H9 (cell line): ENCODE measurements at regions not wholly inside any gene's neighbourhood (a gene's known extent, or its start where the extent isn't known, plus 50 kb on each side); places are given as distances from the start of the nearest gene placed in this dataset.
"Not testable (repeated sequence)": the region's sequence is repeated elsewhere in the genome, so short reads cannot be mapped to it uniquely, and the experiment has no call there.

Experiments
- DNase-seq: peaks from one replicate; pipeline ENCODE4 v3.0.0-alpha.2; 2017
- H2AFZ ChIP-seq: one replicate; pipeline ENCODE4 v1.6.1; 2013; ENCODE audit warnings: mild to moderate bottlenecking, low read length, control low read depth, moderate library complexity
- H2AK5ac ChIP-seq: 2 replicates; pipeline ENCODE4 v1.6.1; 2013; ENCODE audit warnings: low read length, control low read depth, mixed read lengths; ENCODE audit not compliant: insufficient read length
- H2BK120ac ChIP-seq: one replicate; pipeline ENCODE4 v1.6.1; 2013; ENCODE audit warnings: low read depth, mild to moderate bottlenecking, low read length, control low read depth, inconsistent platforms; ENCODE audit not compliant: poor library complexity, severe bottlenecking
- H2BK12ac ChIP-seq: 2 replicates; pipeline ENCODE4 v1.6.1; 2013; ENCODE audit warnings: low read length, control low read depth, mixed read lengths, low read depth; ENCODE audit not compliant: insufficient read length
- H2BK15ac ChIP-seq: 2 replicates; pipeline ENCODE4 v1.6.1; 2013; ENCODE audit warnings: low read depth, low read length, control low read depth
- H2BK20ac ChIP-seq: one replicate; pipeline ENCODE4 v1.6.1; 2013; ENCODE audit warnings: low read depth, mild to moderate bottlenecking, low read length, control low read depth, inconsistent platforms; ENCODE audit not compliant: poor library complexity, severe bottlenecking
- H2BK5ac ChIP-seq: 2 replicates; pipeline ENCODE4 v1.6.1; 2013; ENCODE audit warnings: low read length, control low read depth, mixed read lengths; ENCODE audit not compliant: insufficient read length
- H3K14ac ChIP-seq: 2 replicates; pipeline ENCODE4 v1.6.1; 2013; ENCODE audit warnings: low read length, control low read depth; ENCODE audit not compliant: insufficient read depth
- H3K18ac ChIP-seq: 2 replicates; pipeline ENCODE4 v1.6.1; 2013; ENCODE audit warnings: low read depth, mild to moderate bottlenecking, mixed read lengths, low read length, control low read depth; ENCODE audit not compliant: insufficient read length
- H3K23ac ChIP-seq: 2 replicates; pipeline ENCODE4 v1.6.1; 2013; ENCODE audit warnings: low read length, control low read depth, mixed read lengths, low read depth; ENCODE audit not compliant: insufficient read length
- H3K23me2 ChIP-seq: 2 replicates; pipeline ENCODE4 v1.6.1; 2013; ENCODE audit warnings: low read depth, mild to moderate bottlenecking, mixed read lengths, low read length, control low read depth; ENCODE audit not compliant: insufficient read length, poor library complexity, severe bottlenecking
- H3K27ac ChIP-seq: 2 replicates; pipeline ENCODE4 v1.5.1; 2013; ENCODE audit warnings: low read length, control low read depth, mixed read lengths, low read depth; ENCODE audit not compliant: insufficient read length
- H3K27me3 ChIP-seq: 2 replicates; pipeline ENCODE4 v1.6.1; 2013; ENCODE audit warnings: low read length, control low read depth, inconsistent platforms; ENCODE audit not compliant: insufficient read depth
- H3K4ac ChIP-seq: 2 replicates; pipeline ENCODE4 v1.6.1; 2013; ENCODE audit warnings: low read depth, mild to moderate bottlenecking, control low read depth, inconsistent platforms, low read length, moderate library complexity
- H3K4me1 ChIP-seq: 2 replicates; pipeline ENCODE4 v1.6.1; 2013; ENCODE audit warnings: low read length, control low read depth, inconsistent platforms; ENCODE audit not compliant: insufficient read depth
- H3K4me2 ChIP-seq: 2 replicates; pipeline ENCODE4 v1.6.1; 2013; ENCODE audit warnings: low read length, control low read depth, mixed read lengths; ENCODE audit not compliant: insufficient read length, insufficient read depth
- H3K56ac ChIP-seq: 2 replicates; pipeline ENCODE4 v1.6.1; 2013; ENCODE audit warnings: low read depth, mild to moderate bottlenecking, mixed read lengths, low read length, control low read depth; ENCODE audit not compliant: insufficient read length
- H3K79me1 ChIP-seq: 2 replicates; pipeline ENCODE4 v1.6.1; 2013; ENCODE audit warnings: low read depth, mild to moderate bottlenecking, moderate library complexity, low read length, control low read depth, inconsistent platforms; ENCODE audit not compliant: insufficient read depth, poor library complexity, severe bottlenecking
- H3K79me2 ChIP-seq: 2 replicates; pipeline ENCODE4 v1.6.1; 2013; ENCODE audit warnings: low read length, control low read depth, inconsistent platforms; ENCODE audit not compliant: insufficient read depth
- H3K9ac ChIP-seq: 2 replicates; pipeline ENCODE4 v1.6.1; 2013; ENCODE audit warnings: low read length, control low read depth, mixed read lengths; ENCODE audit not compliant: insufficient read length; ENCODE audit errors: extremely low read depth
- H3K9me3 ChIP-seq: one replicate; pipeline ENCODE4 v1.6.1; 2013; ENCODE audit warnings: low read depth, low read length, inconsistent platforms; ENCODE audit not compliant: control insufficient read depth
- H3T11ph ChIP-seq: one replicate; pipeline ENCODE4 v1.6.1; 2013; ENCODE audit warnings: mild to moderate bottlenecking, low read length, control low read depth, inconsistent platforms
- H4K20me1 ChIP-seq: one replicate; pipeline ENCODE4 v1.6.1; 2013; ENCODE audit not compliant: control insufficient read depth, insufficient read length, insufficient read depth
- H4K5ac ChIP-seq: 2 replicates; pipeline ENCODE4 v1.6.1; 2013; ENCODE audit warnings: low read depth, mild to moderate bottlenecking, mixed read lengths, low read length, control low read depth; ENCODE audit not compliant: insufficient read length
- H4K8ac ChIP-seq: replicated peaks from 2 replicates; pipeline ENCODE4 v1.6.1; 2013; ENCODE audit warnings: low read length, control low read depth, mixed read lengths, low read depth; ENCODE audit not compliant: insufficient read length
- H4K91ac ChIP-seq: 2 replicates; pipeline ENCODE4 v1.6.1; 2013; ENCODE audit warnings: low read depth, mild to moderate bottlenecking, moderate library complexity, mixed read lengths, low read length, control low read depth; ENCODE audit not compliant: insufficient read length
- H3K27ac Mint-ChIP-seq, 3 experiments: 2 replicates in 2 of 3; 3 replicates in 1 of 3; pipeline ENCODE4 v1.8.0; 2020 to 2021; ENCODE audit warnings: mixed read lengths in 3 of 3, mild to moderate bottlenecking in 1 of 3, moderate library complexity in 1 of 3
- H3K27me3 Mint-ChIP-seq: 2 replicates; pipeline ENCODE4 v1.8.0; 2021; ENCODE audit warnings: low read depth, mild to moderate bottlenecking, moderate library complexity, mixed read lengths
- H3K36me3 Mint-ChIP-seq, 3 experiments: 2 replicates in 2 of 3; 3 replicates in 1 of 3; pipeline ENCODE4 v1.8.0; 2020 to 2021; ENCODE audit warnings: low read depth in 3 of 3, mixed read lengths in 3 of 3; ENCODE audit not compliant: insufficient read depth in 1 of 3
- H3K4me1 Mint-ChIP-seq, 2 experiments: 2 replicates each; pipeline ENCODE4 v1.8.0; 2020; ENCODE audit warnings: mixed read lengths in 2 of 2
- H3K4me3 Mint-ChIP-seq, 2 experiments: 2 replicates in 1 of 2; 3 replicates in 1 of 2; pipeline ENCODE4 v1.8.0; 2020 to 2021; ENCODE audit warnings: mild to moderate bottlenecking in 2 of 2, mixed read lengths in 2 of 2, moderate library complexity in 1 of 2
- H3K9me3 Mint-ChIP-seq, 2 experiments: 2 replicates in 1 of 2; 3 replicates in 1 of 2; pipeline ENCODE4 v1.8.0; 2020; ENCODE audit warnings: mild to moderate bottlenecking in 2 of 2, mixed read lengths in 2 of 2, moderate library complexity in 1 of 2
- WGBS: extraction: QIAGEN DNeasy Blood & Tissue Kit; methylation state at CpG from one replicate; pipeline ENCODE4 v1.1.7; 2013; ENCODE audit warnings: missing lambda C conversion rate, low lambda C conversion rate, mixed read lengths; ENCODE audit not compliant: insufficient read length; ENCODE audit errors: extremely low coverage; 5-methylcytosine and 5-hydroxymethylcytosine counted together

- not testable (repeated sequence) for H3K4me1 ChIP-seq, H3K79me2 ChIP-seq, H3K27ac ChIP-seq, H3K18ac ChIP-seq, H3K9ac ChIP-seq, H4K91ac ChIP-seq, H3K27me3 Mint-ChIP-seq, H3K4ac ChIP-seq, H3K14ac ChIP-seq, H3K56ac ChIP-seq, DNase-seq, H2BK120ac ChIP-seq, H3T11ph ChIP-seq, H3K36me3 Mint-ChIP-seq, H3K23ac ChIP-seq, H2BK12ac ChIP-seq, H3K27ac Mint-ChIP-seq, H2AK5ac ChIP-seq, H2BK5ac ChIP-seq, H3K27me3 ChIP-seq, H4K5ac ChIP-seq, H3K4me2 ChIP-seq, H3K9me3 ChIP-seq, H2BK20ac ChIP-seq, H2AFZ ChIP-seq, H3K79me1 ChIP-seq, H3K9me3 Mint-ChIP-seq, H4K20me1 ChIP-seq, H2BK15ac ChIP-seq, H4K8ac ChIP-seq, H3K4me3 Mint-ChIP-seq, H3K23me2 ChIP-seq
- WGBS: no CpG with 5 or more reads among the region's 1 CpG
- H3K4me1 Mint-ChIP-seq: peaks cover 9 to 11% of the 10 kb centered on the region in 2 experiments
These were observed 55.8 kb upstream of the PLGLB2 start for GRCh38 chr2:87691899-87692592.

GRCh38 chr2:87692914-87693313 lies 55.0 kb upstream of the PLGLB2 start:
- H2AK5ac ChIP-seq, H3K27ac ChIP-seq, H3K23me2 ChIP-seq, H3K4ac ChIP-seq, H3K9me3 Mint-ChIP-seq, H3K79me2 ChIP-seq, H3K79me1 ChIP-seq, H2BK5ac ChIP-seq, H3K14ac ChIP-seq, H3K9me3 ChIP-seq, H2BK120ac ChIP-seq, H3K9ac ChIP-seq, H3K4me2 ChIP-seq, H3K56ac ChIP-seq, H4K91ac ChIP-seq, H4K8ac ChIP-seq, H3K4me1 ChIP-seq, H3K4me1 Mint-ChIP-seq, H3K27me3 Mint-ChIP-seq, H3K18ac ChIP-seq, H3T11ph ChIP-seq, H3K27ac Mint-ChIP-seq, H2BK15ac ChIP-seq, H3K36me3 Mint-ChIP-seq, H2AFZ ChIP-seq, H3K27me3 ChIP-seq, H2BK12ac ChIP-seq, H3K23ac ChIP-seq, H4K5ac ChIP-seq, H2BK20ac ChIP-seq, H3K4me3 Mint-ChIP-seq, H4K20me1 ChIP-seq: not testable (repeated sequence)
- WGBS: no CpG with 5 or more reads among the region's 2 CpGs
- peak; percentile 1 for DNase-seq
